CD4-positive, CD25-positive, alpha-beta regulatory T cell (primary cell): ENCODE measurements at regions not wholly inside any gene's neighbourhood (a gene's known extent, or its start where the extent isn't known, plus 50 kb on each side); places are given as distances from the start of the nearest gene placed in this dataset.

Experiments
- ATAC-seq, 2 donors: fragments of 150-1000 bp; cut with Tn5 transposase; one replicate each; pipeline ENCODE4 v1.10.0; 2021; ENCODE audit warnings: low read depth in 2 of 2, moderate number of reproducible peaks in 2 of 2, moderate library complexity in 1 of 2
- DNase-seq, 3 donors: peaks; one replicate each; pipeline versions ENCODE4 v3.0.0 to v3.0.0-alpha.2; 2012 to 2022; ENCODE audit warnings: mixed read lengths in 1 of 3
- H3K27ac ChIP-seq: one replicate; pipeline ENCODE4 v1.7.0; 2013; ENCODE audit warnings: mild to moderate bottlenecking, low read length; ENCODE audit not compliant: insufficient read depth, poor library complexity, severe bottlenecking
- H3K27me3 ChIP-seq: one replicate; pipeline ENCODE4 v1.7.0; 2013; ENCODE audit warnings: low read length; ENCODE audit not compliant: control insufficient read depth, insufficient read depth
- H3K36me3 ChIP-seq: one replicate; pipeline ENCODE4 v1.7.0; 2013; ENCODE audit warnings: mild to moderate bottlenecking, low read length, moderate library complexity; ENCODE audit not compliant: control insufficient read depth, insufficient read depth
- H3K4me1 ChIP-seq: 2 replicates; pipeline ENCODE4 v1.7.0; 2013; ENCODE audit warnings: mild to moderate bottlenecking, low read length; ENCODE audit not compliant: insufficient read depth, control insufficient read depth, poor library complexity, severe bottlenecking
- H3K4me3 ChIP-seq: one replicate; pipeline ENCODE4 v1.7.0; 2013; ENCODE audit warnings: low read depth, mild to moderate bottlenecking, low read length, moderate library complexity
- H3K9me3 ChIP-seq, 2 experiments: 1 replicate in 1 of 2; 2 replicates in 1 of 2; pipeline ENCODE4 v1.7.0; 2013; ENCODE audit warnings: low read length in 2 of 2, mild to moderate bottlenecking in 1 of 2, moderate library complexity in 1 of 2; ENCODE audit not compliant: control insufficient read depth in 2 of 2
- H3K27ac Mint-ChIP-seq, 3 donors: one replicate each; pipeline ENCODE4 v1.8.0; 2020 to 2022; ENCODE audit warnings: mild to moderate bottlenecking in 3 of 3, mixed read lengths in 3 of 3, moderate library complexity in 2 of 3
- H3K27me3 Mint-ChIP-seq: one replicate; pipeline ENCODE4 v1.8.0; 2022; ENCODE audit warnings: mild to moderate bottlenecking, mixed read lengths
- H3K36me3 Mint-ChIP-seq: one replicate; pipeline ENCODE4 v1.8.0; 2020; ENCODE audit warnings: mixed read lengths
- H3K4me1 Mint-ChIP-seq, 4 donors: one replicate each; pipeline ENCODE4 v1.8.0; 2020 to 2022; ENCODE audit warnings: mixed read lengths in 4 of 4, mild to moderate bottlenecking in 1 of 4
- H3K4me3 Mint-ChIP-seq, 4 donors: one replicate each; pipeline ENCODE4 v1.8.0; 2020 to 2022; ENCODE audit warnings: mild to moderate bottlenecking in 4 of 4, mixed read lengths in 4 of 4, moderate library complexity in 3 of 4
- H3K9me3 Mint-ChIP-seq, 7 donors: one replicate each; pipeline ENCODE4 v1.8.0; 2020 to 2022; ENCODE audit warnings: mixed read lengths in 7 of 7, mild to moderate bottlenecking in 3 of 7, moderate library complexity in 2 of 7

GRCh38 chr15:31550211-31550977 lies 223.8 kb downstream of the KLF13 start:
- no peaks in the 10 kb centered on the region for H3K4me1 Mint-ChIP-seq
- Histone ChIP-seq H3K4me3 (no peak overlapping the region), H3K27ac (no peak overlapping the region), H3K36me3 (no peaks in the 10 kb centered on the region), H3K27me3 (no peaks in the 10 kb centered on the region), H3K9me3 (no peaks in the 10 kb centered on the region), H3K4me1 (no peaks in the 10 kb centered on the region)
- H3K4me3 Mint-ChIP-seq, result no peak overlapping the region
- no peak overlapping the region for H3K27ac Mint-ChIP-seq
- H3K9me3 Mint-ChIP-seq, result no peaks in the 10 kb centered on the region
- no peaks in the 10 kb centered on the region for H3K36me3 Mint-ChIP-seq
- ATAC-seq (no peak), DNase-seq (no peak)
- H3K27me3 Mint-ChIP-seq, result peaks cover 7% of the 10 kb centered on the region

- H3K27me3 ChIP-seq, result no peaks in the 10 kb centered on the region
- ATAC-seq, result no peak
Measured at GRCh38 chr15:31551323-31551722, 224.7 kb downstream of the KLF13 start.

GRCh38 chr15:31552482-31553099 lies 226.0 kb downstream of the KLF13 start:
- Mint-ChIP-seq H3K4me1 (no peaks in the 10 kb centered on the region), H3K36me3 (no peaks in the 10 kb centered on the region), H3K27me3 (no peaks in the 10 kb centered on the region), H3K9me3 (no peaks in the 10 kb centered on the region), H3K27ac (no peak overlapping the region), H3K4me3 (no peak overlapping the region)
- no peaks in the 10 kb centered on the region for H3K4me1 ChIP-seq
- no peak overlapping the region for H3K4me3 ChIP-seq
- no peaks in the 10 kb centered on the region for H3K27me3 ChIP-seq
- no peaks in the 10 kb centered on the region for H3K9me3 ChIP-seq
- H3K27ac ChIP-seq, result no peak overlapping the region
- no peaks in the 10 kb centered on the region for H3K36me3 ChIP-seq
- DNase-seq (no peak), ATAC-seq (no peak)

More at GRCh38 chr15:31551323-31551722, 224.7 kb downstream of the KLF13 start:
- Mint-ChIP-seq H3K27me3 (peaks cover 3% of the 10 kb centered on the region), H3K4me1 (no peaks in the 10 kb centered on the region), H3K36me3 (no peaks in the 10 kb centered on the region), H3K27ac (peak overlapping the region in 1 of 3 donors; percentile 35), H3K4me3 (no peak overlapping the region), H3K9me3 (no peaks in the 10 kb centered on the region)
- Histone ChIP-seq H3K36me3 (no peaks in the 10 kb centered on the region), H3K4me1 (no peaks in the 10 kb centered on the region), H3K4me3 (no peak overlapping the region), H3K27ac (no peak overlapping the region), H3K9me3 (no peaks in the 10 kb centered on the region)
- DNase-seq, result no peak

GRCh38 chr15:31554261-31554660 lies 227.6 kb downstream of the KLF13 start:
- Histone ChIP-seq H3K4me3 (no peak overlapping the region), H3K36me3 (no peaks in the 10 kb centered on the region), H3K9me3 (no peaks in the 10 kb centered on the region), H3K4me1 (no peaks in the 10 kb centered on the region), H3K27me3 (no peaks in the 10 kb centered on the region), H3K27ac (no peak overlapping the region)
- no peaks in the 10 kb centered on the region for H3K27me3 Mint-ChIP-seq
- no peak for DNase-seq
- no peak for ATAC-seq
- H3K4me3 Mint-ChIP-seq, result no peak overlapping the region
- no peaks in the 10 kb centered on the region for H3K36me3 Mint-ChIP-seq
- H3K4me1 Mint-ChIP-seq, result no peaks in the 10 kb centered on the region
- H3K9me3 Mint-ChIP-seq, result no peaks in the 10 kb centered on the region
- H3K27ac Mint-ChIP-seq, result no peak overlapping the region

GRCh38 chr15:31555022-31555421 lies 228.4 kb downstream of the KLF13 start:
- Histone ChIP-seq H3K36me3 (no peaks in the 10 kb centered on the region), H3K9me3 (no peaks in the 10 kb centered on the region), H3K4me3 (no peak overlapping the region), H3K27me3 (no peaks in the 10 kb centered on the region), H3K4me1 (no peaks in the 10 kb centered on the region), H3K27ac (no peak overlapping the region)
- Mint-ChIP-seq H3K27ac (no peak overlapping the region), H3K4me3 (no peak overlapping the region), H3K36me3 (no peaks in the 10 kb centered on the region), H3K9me3 (no peaks in the 10 kb centered on the region), H3K27me3 (no peaks in the 10 kb centered on the region), H3K4me1 (no peaks in the 10 kb centered on the region)
- DNase-seq (no peak), ATAC-seq (no peak)

GRCh38 chr15:31556494-31557150 lies 230.0 kb downstream of the KLF13 start:
- Mint-ChIP-seq H3K4me1 (no peaks in the 10 kb centered on the region), H3K9me3 (no peaks in the 10 kb centered on the region), H3K27ac (no peak overlapping the region), H3K4me3 (no peak overlapping the region), H3K27me3 (no peaks in the 10 kb centered on the region), H3K36me3 (no peaks in the 10 kb centered on the region)
- Histone ChIP-seq H3K9me3 (no peaks in the 10 kb centered on the region), H3K36me3 (no peaks in the 10 kb centered on the region), H3K27ac (no peak overlapping the region), H3K27me3 (no peaks in the 10 kb centered on the region), H3K4me1 (no peaks in the 10 kb centered on the region), H3K4me3 (no peak overlapping the region)
- peak in 1 of 3 donors; percentile 5 for DNase-seq
- ATAC-seq, result no peak

- no peaks in the 10 kb centered on the region for H3K36me3 Mint-ChIP-seq
- no peaks in the 10 kb centered on the region for H3K4me1 Mint-ChIP-seq
- DNase-seq (no peak), ATAC-seq (no peak)
- no peaks in the 10 kb centered on the region for H3K9me3 ChIP-seq
- H3K4me3 ChIP-seq, result no peak overlapping the region
- H3K27ac Mint-ChIP-seq, result no peak overlapping the region
- H3K27me3 ChIP-seq, result no peaks in the 10 kb centered on the region
- H3K4me3 Mint-ChIP-seq, result no peak overlapping the region
- no peaks in the 10 kb centered on the region for H3K27me3 Mint-ChIP-seq
- H3K36me3 ChIP-seq, result no peaks in the 10 kb centered on the region
- no peak overlapping the region for H3K27ac ChIP-seq
- H3K9me3 Mint-ChIP-seq, result no peaks in the 10 kb centered on the region
- H3K4me1 ChIP-seq, result no peaks in the 10 kb centered on the region
Measured at GRCh38 chr15:31557899-31558298, 231.3 kb downstream of the KLF13 start.
